ENCODE measurements at regions not wholly inside any gene's neighbourhood (a gene's known extent, or its start where the extent isn't known, plus 50 kb on each side); places are given as distances from the start of the nearest gene placed in this dataset.

DNA sequence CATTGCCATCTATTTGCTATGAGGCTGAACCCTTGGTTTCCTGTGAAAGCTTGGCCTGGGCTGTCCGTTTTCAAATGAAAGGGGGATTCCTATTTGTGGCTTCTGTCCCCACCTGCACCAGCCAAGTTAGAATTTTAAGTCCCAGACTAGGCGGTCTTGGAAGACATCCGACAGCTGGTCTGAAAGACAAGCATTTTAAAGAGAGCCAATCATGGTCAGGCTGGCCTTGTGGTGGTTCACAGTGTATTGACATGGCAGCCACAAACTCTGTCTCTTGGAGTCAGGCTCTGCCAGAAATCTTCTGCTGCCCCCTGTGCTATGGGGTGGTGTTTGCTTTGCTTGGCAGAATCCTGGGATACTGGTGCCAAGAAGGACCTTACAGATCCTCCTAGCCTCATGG is 319.2 kb upstream of the MOCS1 start:
- intact Hi-C loops (cut with DNase I) = no loop called here
- 88% methylated on average over 3 of the region's 3 CpGs for WGBS, 2 donors
- Histone ChIP-seq H3K27ac (no peak overlapping the region), H3K4me1 (peaks cover 0 to 22% of the 10 kb centered on the region in 2 donors), H3K4me3 (replicated peaks in 1 of 3) (no peak overlapping the region), H3K36me3 (no peaks in the 10 kb centered on the region), H3K27me3 (no peaks in the 10 kb centered on the region), H3K9me3 (no peaks in the 10 kb centered on the region)
- TF ChIP-seq, protein P1, sequence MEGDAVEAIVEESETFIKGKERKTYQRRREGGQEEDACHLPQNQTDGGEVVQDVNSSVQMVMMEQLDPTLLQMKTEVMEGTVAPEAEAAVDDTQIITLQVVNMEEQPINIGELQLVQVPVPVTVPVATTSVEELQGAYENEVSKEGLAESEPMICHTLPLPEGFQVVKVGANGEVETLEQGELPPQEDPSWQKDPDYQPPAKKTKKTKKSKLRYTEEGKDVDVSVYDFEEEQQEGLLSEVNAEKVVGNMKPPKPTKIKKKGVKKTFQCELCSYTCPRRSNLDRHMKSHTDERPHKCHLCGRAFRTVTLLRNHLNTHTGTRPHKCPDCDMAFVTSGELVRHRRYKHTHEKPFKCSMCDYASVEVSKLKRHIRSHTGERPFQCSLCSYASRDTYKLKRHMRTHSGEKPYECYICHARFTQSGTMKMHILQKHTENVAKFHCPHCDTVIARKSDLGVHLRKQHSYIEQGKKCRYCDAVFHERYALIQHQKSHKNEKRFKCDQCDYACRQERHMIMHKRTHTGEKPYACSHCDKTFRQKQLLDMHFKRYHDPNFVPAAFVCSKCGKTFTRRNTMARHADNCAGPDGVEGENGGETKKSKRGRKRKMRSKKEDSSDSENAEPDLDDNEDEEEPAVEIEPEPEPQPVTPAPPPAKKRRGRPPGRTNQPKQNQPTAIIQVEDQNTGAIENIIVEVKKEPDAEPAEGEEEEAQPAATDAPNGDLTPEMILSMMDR (IDR thresholded peaks at IDR 0.05) = no peak
- TF ChIP-seq POLR2A (IDR thresholded peaks at IDR 0.05) = no peak
- no peak for DNase-seq

DNA sequence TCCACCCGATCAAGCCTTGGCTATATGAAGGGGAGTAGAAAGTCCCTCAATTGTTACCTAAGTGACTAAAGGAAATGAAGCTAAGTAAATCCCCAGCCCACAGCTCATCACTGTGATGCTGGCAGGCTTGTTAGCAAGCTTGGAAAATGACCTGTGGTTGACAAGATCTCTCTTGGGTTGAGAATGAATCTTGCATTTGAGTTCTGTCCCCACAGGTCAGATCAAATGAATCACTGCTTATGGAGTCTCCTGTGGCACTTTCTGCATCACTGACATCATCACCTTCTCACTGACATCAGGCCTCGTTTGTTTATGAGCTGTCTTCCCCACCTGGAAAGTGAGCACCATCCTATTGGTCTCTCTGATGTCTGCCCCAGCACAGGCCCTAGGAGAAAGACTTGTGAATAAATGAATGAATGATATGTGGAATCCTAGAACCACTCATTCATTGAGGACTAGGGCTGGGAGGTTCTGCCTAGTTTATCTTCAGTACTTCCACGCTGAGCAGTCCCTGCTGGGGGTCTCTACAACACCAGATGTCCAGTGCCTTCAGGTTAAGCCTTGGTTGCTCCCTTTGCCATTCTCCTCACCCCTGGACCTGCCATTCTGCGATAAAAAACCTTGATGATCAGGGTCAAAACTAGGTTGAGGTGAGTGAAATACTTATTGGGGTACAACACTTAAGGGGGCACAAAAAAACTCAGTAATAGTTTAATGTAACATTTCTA is 318.4 kb upstream of the MOCS1 start:
- WGBS, 2 donors = 78 to 80% methylated on average over 4 of the region's 4 CpGs
- H3K27ac ChIP-seq = no peak overlapping the region
- no peaks in the 10 kb centered on the region for H3K27me3 ChIP-seq
- no peak for DNase-seq
- intact Hi-C loops (cut with DNase I) = no loop called here
- H3K36me3 ChIP-seq = no peaks in the 10 kb centered on the region
- H3K9me3 ChIP-seq = no peaks in the 10 kb centered on the region
- TF ChIP-seq, protein P1 (IDR thresholded peaks at IDR 0.05) = no peak
- no peak for TF ChIP-seq POLR2A (IDR thresholded peaks at IDR 0.05)
- peaks cover 0 to 22% of the 10 kb centered on the region in 2 donors for H3K4me1 ChIP-seq
- H3K4me3 ChIP-seq (replicated peaks in 1 of 3) = no peak overlapping the region

DNA sequence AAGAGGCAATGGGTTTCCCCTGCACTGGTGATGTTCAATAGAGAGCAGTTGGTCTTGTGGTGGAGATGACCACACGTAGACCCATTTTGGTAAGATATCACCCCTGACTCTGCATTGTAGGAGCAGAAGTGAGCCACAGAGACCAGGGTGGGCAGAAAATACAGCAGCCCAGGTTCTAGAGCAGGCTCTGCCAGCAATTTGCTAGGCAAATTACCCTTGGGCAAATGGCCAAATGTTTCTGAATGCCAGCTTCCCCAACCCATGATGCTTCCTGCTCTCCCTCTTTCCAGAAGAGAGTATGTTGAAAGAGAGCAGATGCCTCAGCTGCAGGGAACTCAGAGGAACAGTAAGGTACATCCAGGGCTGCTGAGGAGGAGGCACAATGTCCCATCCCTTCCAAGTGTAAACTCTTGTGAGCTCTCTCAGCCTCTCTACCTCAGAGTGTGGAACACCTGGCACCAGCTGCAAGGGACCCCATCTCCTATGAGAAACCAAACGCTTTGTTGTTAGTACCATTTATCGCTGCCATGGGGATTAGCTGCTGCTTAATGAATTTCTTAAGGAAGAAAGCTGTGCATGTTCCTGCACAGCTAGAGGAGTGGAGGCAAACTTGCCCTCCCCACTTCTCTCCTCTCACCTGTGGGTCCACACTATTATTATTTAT is 317.5 kb upstream of the MOCS1 start:
- H3K4me3 ChIP-seq (replicated peaks in 1 of 3) = no peak overlapping the region
- intact Hi-C loops (cut with DNase I) = no loop called here
- WGBS, 2 donors = 80 to 85% methylated on average over 3 of the region's 3 CpGs
- no peaks in the 10 kb centered on the region for H3K27me3 ChIP-seq
- H3K4me1 ChIP-seq = peaks cover 0 to 20% of the 10 kb centered on the region in 2 donors
- no peak for TF ChIP-seq POLR2A (IDR thresholded peaks at IDR 0.05)
- TF ChIP-seq, protein P1 (IDR thresholded peaks at IDR 0.05) = no peak
- H3K36me3 ChIP-seq = no peaks in the 10 kb centered on the region
- H3K27ac ChIP-seq = no peak overlapping the region
- DNase-seq = peak; percentile 47 to 57
- no peaks in the 10 kb centered on the region for H3K9me3 ChIP-seq

DNA sequence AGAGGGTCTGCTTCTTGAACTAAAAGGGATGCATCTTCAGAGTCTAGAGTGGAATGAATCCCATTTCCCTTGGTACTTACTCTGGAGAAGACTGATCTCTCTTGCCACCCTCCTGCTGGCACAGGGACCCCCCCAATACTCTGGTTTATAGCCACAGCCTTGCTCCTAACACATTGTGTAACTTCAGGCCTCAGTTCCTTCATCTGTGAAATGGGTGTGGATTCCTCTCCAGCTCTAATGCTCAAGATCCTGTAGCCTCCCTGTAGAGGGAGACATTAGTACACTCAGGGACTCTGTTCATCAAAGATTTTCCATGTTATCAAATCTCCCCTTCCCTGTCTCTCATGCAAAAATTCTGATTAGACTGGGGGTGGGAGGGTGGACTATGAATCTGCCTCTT is 315.7 kb upstream of the MOCS1 start:
- no peak for DNase-seq
- Histone ChIP-seq H3K4me3 (replicated peaks in 1 of 3) (no peak overlapping the region), H3K36me3 (no peaks in the 10 kb centered on the region), H3K27me3 (no peaks in the 10 kb centered on the region), H3K4me1 (peaks cover 0 to 13% of the 10 kb centered on the region in 2 donors), H3K9me3 (no peaks in the 10 kb centered on the region), H3K27ac (no peak overlapping the region)
- TF ChIP-seq, protein P1 (IDR thresholded peaks at IDR 0.05) = no peak
- no peak for TF ChIP-seq POLR2A (IDR thresholded peaks at IDR 0.05)
- intact Hi-C loops (cut with DNase I) = no loop called here

DNA sequence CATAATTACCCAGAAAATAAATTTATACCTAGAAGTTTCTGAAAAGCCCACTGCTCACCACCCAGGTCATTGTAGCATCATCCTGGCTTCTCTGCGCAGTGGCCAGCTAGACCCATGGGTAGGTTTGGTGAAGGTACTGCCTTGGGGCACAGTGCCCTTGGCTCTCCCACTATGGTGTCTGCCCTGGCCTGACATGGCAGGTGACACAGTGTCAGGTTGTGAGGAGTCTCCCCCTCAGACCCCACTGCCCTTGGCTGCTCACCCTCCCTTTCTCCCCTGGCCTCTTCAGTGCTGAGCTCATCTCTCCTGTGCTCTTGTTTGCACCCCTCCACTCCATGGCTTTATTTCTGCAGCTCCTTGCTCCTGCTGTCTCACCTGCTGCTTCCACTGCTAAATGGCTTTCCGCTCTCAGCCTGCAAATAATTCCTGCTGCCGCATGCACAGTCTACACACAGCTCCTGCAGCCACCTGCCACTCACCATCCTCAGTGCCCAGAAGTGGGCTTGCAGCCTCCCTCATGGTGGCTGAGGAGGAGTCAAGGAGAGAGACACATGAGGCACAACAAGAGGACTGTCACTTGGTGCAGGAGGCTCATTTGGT is 313.4 kb upstream of the MOCS1 start:
- Histone ChIP-seq H3K4me1 (peaks cover 0 to 13% of the 10 kb centered on the region in 2 donors), H3K27me3 (no peaks in the 10 kb centered on the region), H3K27ac (no peak overlapping the region), H3K4me3 (replicated peaks in 1 of 3) (no peak overlapping the region), H3K36me3 (no peaks in the 10 kb centered on the region), H3K9me3 (no peaks in the 10 kb centered on the region)
- intact Hi-C loops (cut with DNase I) = no loop called here
- DNase-seq = no peak
- no peak for TF ChIP-seq POLR2A (IDR thresholded peaks at IDR 0.05)
- TF ChIP-seq, protein P1 (IDR thresholded peaks at IDR 0.05) = no peak
- 90 to 92% methylated on average over 3 of the region's 3 CpGs for WGBS, 2 donors
